GM23338 (cell line): ENCODE measurements at regions not wholly inside any gene's neighbourhood (a gene's known extent, or its start where the extent isn't known, plus 50 kb on each side); places are given as distances from the start of the nearest gene placed in this dataset.

ENCODE experiments used
- CREB1 ChIP-seq: fragments of 250-450 bp; sonication (Bioruptor Pico); IDR thresholded peaks from 2 replicates; pipeline ENCODE4 v1.5.0; 2020; ENCODE audit warnings: low read depth, mild to moderate bottlenecking, moderate library complexity
- EZH2 ChIP-seq: fragments of 200-600 bp; sonication (generic); IDR thresholded peaks from one replicate; pipeline ENCODE4 v1.8.0; 2017; ENCODE audit warnings: antibody characterized with exemption, mild to moderate bottlenecking, low read depth; ENCODE audit not compliant: unreplicated experiment
- EZH2phosphoT487 ChIP-seq: fragments of 200-600 bp; sonication (generic); IDR thresholded peaks from one replicate; pipeline ENCODE4 v1.8.1; 2018; ENCODE audit warnings: antibody characterized with exemption; ENCODE audit not compliant: unreplicated experiment
- JUNB ChIP-seq: IDR thresholded peaks from one replicate; pipeline ENCODE4 v1.6.1; 2016; ENCODE audit warnings: antibody characterized with exemption; ENCODE audit not compliant: unreplicated experiment
- NANOG ChIP-seq: IDR thresholded peaks from 2 replicates; pipeline ENCODE4 v1.6.1; 2016; ENCODE audit warnings: antibody characterized with exemption, borderline replicate concordance
- POLR2AphosphoS5 ChIP-seq: IDR thresholded peaks from 2 replicates; pipeline ENCODE4 v1.6.1; 2016; ENCODE audit warnings: antibody characterized with exemption, low read depth
- STAT1 ChIP-seq: IDR thresholded peaks from one replicate; pipeline ENCODE4 v1.6.1; 2016; ENCODE audit warnings: antibody characterized with exemption; ENCODE audit not compliant: unreplicated experiment
- ZNF331 ChIP-seq: fragments of 250-450 bp; sonication (Bioruptor Pico); IDR thresholded peaks from 2 replicates; pipeline ENCODE4 v1.5.0; 2020; ENCODE audit warnings: low read depth, mild to moderate bottlenecking, moderate library complexity
- TF ChIP-seq, protein P1 (sequence below), 2 experiments: fragments of 200-600 bp in 1 of 2; sonication (generic) in 1 of 2; conservative IDR thresholded peaks; 2 replicates each; pipeline versions ENCODE4 v1.5.1 to v1.6.1; 2016 to 2017; ENCODE audit warnings: antibody characterized with exemption in 2 of 2, low read depth in 2 of 2, mild to moderate bottlenecking in 2 of 2, moderate library complexity in 1 of 2
- TF ChIP-seq, protein P2 (sequence below): IDR thresholded peaks from one replicate; pipeline ENCODE4 v1.6.1; 2018; ENCODE audit warnings: antibody characterized with exemption; ENCODE audit not compliant: unreplicated experiment
- TF ChIP-seq, protein P3 (sequence below): IDR thresholded peaks from 2 replicates; pipeline ENCODE4 v1.6.1; 2016; ENCODE audit warnings: antibody characterized with exemption
- TF ChIP-seq, protein P4 (sequence below): fragments of 250-450 bp; sonication (Bioruptor Pico); IDR thresholded peaks from 2 replicates; pipeline ENCODE4 v1.5.0; 2020; ENCODE audit warnings: mild to moderate bottlenecking, moderate library complexity

DNA sequence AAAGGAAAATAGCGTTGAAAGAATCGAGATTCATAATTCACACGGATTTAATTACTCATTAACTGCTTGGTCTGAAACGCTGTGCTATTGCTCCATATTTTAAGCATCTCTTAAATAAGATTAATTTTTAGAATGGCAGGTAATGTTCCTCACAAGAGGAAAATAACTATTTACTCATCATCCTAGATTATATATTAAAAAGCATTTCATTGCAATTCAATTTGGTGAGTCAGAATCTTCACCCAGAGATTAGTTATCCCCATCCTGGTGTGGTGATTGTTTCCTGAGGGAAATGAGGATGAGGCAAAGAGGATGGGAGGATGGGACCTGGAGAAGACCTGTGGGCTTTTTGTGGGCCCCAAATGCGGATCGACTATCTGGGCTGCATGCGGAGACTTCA lies 145.5 kb upstream of the MAP1B start:
- TF ChIP-seq EZH2phosphoT487, result no peak
- TF ChIP-seq, protein P1, sequence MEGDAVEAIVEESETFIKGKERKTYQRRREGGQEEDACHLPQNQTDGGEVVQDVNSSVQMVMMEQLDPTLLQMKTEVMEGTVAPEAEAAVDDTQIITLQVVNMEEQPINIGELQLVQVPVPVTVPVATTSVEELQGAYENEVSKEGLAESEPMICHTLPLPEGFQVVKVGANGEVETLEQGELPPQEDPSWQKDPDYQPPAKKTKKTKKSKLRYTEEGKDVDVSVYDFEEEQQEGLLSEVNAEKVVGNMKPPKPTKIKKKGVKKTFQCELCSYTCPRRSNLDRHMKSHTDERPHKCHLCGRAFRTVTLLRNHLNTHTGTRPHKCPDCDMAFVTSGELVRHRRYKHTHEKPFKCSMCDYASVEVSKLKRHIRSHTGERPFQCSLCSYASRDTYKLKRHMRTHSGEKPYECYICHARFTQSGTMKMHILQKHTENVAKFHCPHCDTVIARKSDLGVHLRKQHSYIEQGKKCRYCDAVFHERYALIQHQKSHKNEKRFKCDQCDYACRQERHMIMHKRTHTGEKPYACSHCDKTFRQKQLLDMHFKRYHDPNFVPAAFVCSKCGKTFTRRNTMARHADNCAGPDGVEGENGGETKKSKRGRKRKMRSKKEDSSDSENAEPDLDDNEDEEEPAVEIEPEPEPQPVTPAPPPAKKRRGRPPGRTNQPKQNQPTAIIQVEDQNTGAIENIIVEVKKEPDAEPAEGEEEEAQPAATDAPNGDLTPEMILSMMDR (conservative IDR thresholded peaks at IDR 0.05; ENCODE audit: low read depth in 2 of 2), result no peak
- TF ChIP-seq EZH2, result no peak
- no peak for TF ChIP-seq ZNF331
- TF ChIP-seq JUNB, result no peak
- no peak for TF ChIP-seq STAT1
- TF ChIP-seq POLR2AphosphoS5, result no peak
- TF ChIP-seq, protein P2, sequence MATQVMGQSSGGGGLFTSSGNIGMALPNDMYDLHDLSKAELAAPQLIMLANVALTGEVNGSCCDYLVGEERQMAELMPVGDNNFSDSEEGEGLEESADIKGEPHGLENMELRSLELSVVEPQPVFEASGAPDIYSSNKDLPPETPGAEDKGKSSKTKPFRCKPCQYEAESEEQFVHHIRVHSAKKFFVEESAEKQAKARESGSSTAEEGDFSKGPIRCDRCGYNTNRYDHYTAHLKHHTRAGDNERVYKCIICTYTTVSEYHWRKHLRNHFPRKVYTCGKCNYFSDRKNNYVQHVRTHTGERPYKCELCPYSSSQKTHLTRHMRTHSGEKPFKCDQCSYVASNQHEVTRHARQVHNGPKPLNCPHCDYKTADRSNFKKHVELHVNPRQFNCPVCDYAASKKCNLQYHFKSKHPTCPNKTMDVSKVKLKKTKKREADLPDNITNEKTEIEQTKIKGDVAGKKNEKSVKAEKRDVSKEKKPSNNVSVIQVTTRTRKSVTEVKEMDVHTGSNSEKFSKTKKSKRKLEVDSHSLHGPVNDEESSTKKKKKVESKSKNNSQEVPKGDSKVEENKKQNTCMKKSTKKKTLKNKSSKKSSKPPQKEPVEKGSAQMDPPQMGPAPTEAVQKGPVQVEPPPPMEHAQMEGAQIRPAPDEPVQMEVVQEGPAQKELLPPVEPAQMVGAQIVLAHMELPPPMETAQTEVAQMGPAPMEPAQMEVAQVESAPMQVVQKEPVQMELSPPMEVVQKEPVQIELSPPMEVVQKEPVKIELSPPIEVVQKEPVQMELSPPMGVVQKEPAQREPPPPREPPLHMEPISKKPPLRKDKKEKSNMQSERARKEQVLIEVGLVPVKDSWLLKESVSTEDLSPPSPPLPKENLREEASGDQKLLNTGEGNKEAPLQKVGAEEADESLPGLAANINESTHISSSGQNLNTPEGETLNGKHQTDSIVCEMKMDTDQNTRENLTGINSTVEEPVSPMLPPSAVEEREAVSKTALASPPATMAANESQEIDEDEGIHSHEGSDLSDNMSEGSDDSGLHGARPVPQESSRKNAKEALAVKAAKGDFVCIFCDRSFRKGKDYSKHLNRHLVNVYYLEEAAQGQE, result no peak
- TF ChIP-seq CREB1 (CRISPR knock-in tag), result no peak
- TF ChIP-seq, protein P3, sequence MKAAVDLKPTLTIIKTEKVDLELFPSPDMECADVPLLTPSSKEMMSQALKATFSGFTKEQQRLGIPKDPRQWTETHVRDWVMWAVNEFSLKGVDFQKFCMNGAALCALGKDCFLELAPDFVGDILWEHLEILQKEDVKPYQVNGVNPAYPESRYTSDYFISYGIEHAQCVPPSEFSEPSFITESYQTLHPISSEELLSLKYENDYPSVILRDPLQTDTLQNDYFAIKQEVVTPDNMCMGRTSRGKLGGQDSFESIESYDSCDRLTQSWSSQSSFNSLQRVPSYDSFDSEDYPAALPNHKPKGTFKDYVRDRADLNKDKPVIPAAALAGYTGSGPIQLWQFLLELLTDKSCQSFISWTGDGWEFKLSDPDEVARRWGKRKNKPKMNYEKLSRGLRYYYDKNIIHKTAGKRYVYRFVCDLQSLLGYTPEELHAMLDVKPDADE, result no peak
- TF ChIP-seq NANOG, result no peak
- TF ChIP-seq, protein P4, sequence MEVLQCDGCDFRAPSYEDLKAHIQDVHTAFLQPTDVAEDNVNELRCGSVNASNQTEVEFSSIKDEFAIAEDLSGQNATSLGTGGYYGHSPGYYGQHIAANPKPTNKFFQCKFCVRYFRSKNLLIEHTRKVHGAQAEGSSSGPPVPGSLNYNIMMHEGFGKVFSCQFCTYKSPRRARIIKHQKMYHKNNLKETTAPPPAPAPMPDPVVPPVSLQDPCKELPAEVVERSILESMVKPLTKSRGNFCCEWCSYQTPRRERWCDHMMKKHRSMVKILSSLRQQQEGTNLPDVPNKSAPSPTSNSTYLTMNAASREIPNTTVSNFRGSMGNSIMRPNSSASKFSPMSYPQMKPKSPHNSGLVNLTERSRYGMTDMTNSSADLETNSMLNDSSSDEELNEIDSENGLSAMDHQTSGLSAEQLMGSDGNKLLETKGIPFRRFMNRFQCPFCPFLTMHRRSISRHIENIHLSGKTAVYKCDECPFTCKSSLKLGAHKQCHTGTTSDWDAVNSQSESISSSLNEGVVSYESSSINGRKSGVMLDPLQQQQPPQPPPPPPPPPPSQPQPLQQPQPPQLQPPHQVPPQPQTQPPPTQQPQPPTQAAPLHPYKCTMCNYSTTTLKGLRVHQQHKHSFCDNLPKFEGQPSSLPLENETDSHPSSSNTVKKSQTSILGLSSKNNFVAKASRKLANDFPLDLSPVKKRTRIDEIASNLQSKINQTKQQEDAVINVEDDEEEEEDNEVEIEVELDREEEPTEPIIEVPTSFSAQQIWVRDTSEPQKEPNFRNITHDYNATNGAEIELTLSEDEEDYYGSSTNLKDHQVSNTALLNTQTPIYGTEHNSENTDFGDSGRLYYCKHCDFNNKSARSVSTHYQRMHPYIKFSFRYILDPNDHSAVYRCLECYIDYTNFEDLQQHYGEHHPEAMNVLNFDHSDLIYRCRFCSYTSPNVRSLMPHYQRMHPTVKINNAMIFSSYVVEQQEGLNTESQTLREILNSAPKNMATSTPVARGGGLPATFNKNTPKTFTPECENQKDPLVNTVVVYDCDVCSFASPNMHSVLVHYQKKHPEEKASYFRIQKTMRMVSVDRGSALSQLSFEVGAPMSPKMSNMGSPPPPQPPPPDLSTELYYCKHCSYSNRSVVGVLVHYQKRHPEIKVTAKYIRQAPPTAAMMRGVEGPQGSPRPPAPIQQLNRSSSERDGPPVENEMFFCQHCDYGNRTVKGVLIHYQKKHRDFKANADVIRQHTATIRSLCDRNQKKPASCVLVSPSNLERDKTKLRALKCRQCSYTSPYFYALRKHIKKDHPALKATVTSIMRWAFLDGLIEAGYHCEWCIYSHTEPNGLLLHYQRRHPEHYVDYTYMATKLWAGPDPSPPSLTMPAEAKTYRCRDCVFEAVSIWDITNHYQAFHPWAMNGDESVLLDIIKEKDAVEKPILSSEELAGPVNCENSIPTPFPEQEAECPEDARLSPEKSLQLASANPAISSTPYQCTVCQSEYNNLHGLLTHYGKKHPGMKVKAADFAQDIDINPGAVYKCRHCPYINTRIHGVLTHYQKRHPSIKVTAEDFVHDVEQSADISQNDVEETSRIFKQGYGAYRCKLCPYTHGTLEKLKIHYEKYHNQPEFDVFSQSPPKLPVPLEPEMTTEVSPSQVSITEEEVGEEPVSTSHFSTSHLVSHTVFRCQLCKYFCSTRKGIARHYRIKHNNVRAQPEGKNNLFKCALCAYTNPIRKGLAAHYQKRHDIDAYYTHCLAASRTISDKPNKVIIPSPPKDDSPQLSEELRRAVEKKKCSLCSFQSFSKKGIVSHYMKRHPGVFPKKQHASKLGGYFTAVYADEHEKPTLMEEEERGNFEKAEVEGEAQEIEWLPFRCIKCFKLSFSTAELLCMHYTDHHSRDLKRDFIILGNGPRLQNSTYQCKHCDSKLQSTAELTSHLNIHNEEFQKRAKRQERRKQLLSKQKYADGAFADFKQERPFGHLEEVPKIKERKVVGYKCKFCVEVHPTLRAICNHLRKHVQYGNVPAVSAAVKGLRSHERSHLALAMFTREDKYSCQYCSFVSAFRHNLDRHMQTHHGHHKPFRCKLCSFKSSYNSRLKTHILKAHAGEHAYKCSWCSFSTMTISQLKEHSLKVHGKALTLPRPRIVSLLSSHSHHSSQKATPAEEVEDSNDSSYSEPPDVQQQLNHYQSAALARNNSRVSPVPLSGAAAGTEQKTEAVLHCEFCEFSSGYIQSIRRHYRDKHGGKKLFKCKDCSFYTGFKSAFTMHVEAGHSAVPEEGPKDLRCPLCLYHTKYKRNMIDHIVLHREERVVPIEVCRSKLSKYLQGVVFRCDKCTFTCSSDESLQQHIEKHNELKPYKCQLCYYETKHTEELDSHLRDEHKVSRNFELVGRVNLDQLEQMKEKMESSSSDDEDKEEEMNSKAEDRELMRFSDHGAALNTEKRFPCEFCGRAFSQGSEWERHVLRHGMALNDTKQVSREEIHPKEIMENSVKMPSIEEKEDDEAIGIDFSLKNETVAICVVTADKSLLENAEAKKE, result no peak
